ENCODE measurements at regions not wholly inside any gene's neighbourhood (a gene's known extent, or its start where the extent isn't known, plus 50 kb on each side); places are given as distances from the start of the nearest gene placed in this dataset.

- no peak for DNase-seq
Observed at GRCh38 chr5:118687661-118688621, 300.4 kb downstream of the DTWD2 start.

GRCh38 chr5:118687100-118687499 lies 301.2 kb downstream of the DTWD2 start:
- no peak for DNase-seq

GRCh38 chr5:118681655-118682054 lies 306.7 kb downstream of the DTWD2 start:
- DNase-seq, result no peak

GRCh38 chr5:118679264-118679940 lies 308.9 kb downstream of the DTWD2 start:
- no peak for DNase-seq

GRCh38 chr5:118678746-118679145 lies 309.6 kb downstream of the DTWD2 start:
- no peak for DNase-seq

- no peak for DNase-seq
Observed at GRCh38 chr5:118675247-118675646, 313.1 kb downstream of the DTWD2 start.

GRCh38 chr5:118657576-118657975 lies 330.8 kb downstream of the DTWD2 start:
- no peak for DNase-seq

- no peak for DNase-seq
Observed at GRCh38 chr5:118653872-118654271, 334.5 kb downstream of the DTWD2 start.

- DNase-seq, result no peak
Observed at GRCh38 chr5:118653183-118653582, 335.2 kb downstream of the DTWD2 start.

GRCh38 chr5:118651002-118651401 lies 337.3 kb downstream of the DTWD2 start:
- DNase-seq, result no peak

- no peak for DNase-seq
Observed at GRCh38 chr5:118647587-118647986, 340.8 kb downstream of the DTWD2 start.

GRCh38 chr5:118646917-118647316 lies 341.4 kb downstream of the DTWD2 start:
- no peak for DNase-seq

- DNase-seq, result no peak
Observed at GRCh38 chr5:118637947-118638670, 350.2 kb downstream of the DTWD2 start.

GRCh38 chr5:118628660-118629354 lies 359.5 kb downstream of the DTWD2 start:
- DNase-seq, result no peak

- no peak for DNase-seq
Observed at GRCh38 chr5:118620233-118620632, 368.1 kb downstream of the DTWD2 start.

- DNase-seq, result no peak
Observed at GRCh38 chr5:118619823-118620222, 368.5 kb downstream of the DTWD2 start.

GRCh38 chr5:118616281-118616680 lies 372.1 kb downstream of the DTWD2 start:
- no peak for DNase-seq

- no peak for DNase-seq
Observed at GRCh38 chr5:118614731-118615456, 373.5 kb downstream of the DTWD2 start.

GRCh38 chr5:118611332-118611945 lies 376.9 kb downstream of the DTWD2 start:
- no peak for DNase-seq

- no peak for DNase-seq
Observed at GRCh38 chr5:118606940-118607339, 381.4 kb downstream of the DTWD2 start.

GRCh38 chr5:118605761-118606160 lies 382.6 kb downstream of the DTWD2 start:
- no peak for DNase-seq

GRCh38 chr5:118604106-118604505 lies 384.2 kb downstream of the DTWD2 start:
- DNase-seq, result no peak

Measured in NCI-H2107 (cell line).